NB4 (cell line): ENCODE measurements at regions not wholly inside any gene's neighbourhood (a gene's known extent, or its start where the extent isn't known, plus 50 kb on each side); places are given as distances from the start of the nearest gene placed in this dataset.
A peak's percentile ranks its signal among the peaks of the same experiment; 100 is the strongest.

Experiments used
- DNase-seq: peaks from one replicate; pipeline ENCODE4 v3.0.0; 2010; ENCODE audit warnings: low read depth
- H3K4me3 ChIP-seq: one replicate; pipeline ENCODE4 v1.5.1; 2011; ENCODE audit warnings: mild to moderate bottlenecking, low read depth, low read length, moderate library complexity
- CTCF ChIP-seq: IDR thresholded peaks from one replicate; pipeline ENCODE4 v1.5.1; 2012; ENCODE audit warnings: low read depth, low read length
- MAX ChIP-seq: IDR thresholded peaks from 2 replicates; pipeline ENCODE4 v1.6.1; 2011; ENCODE audit warnings: low read depth, low read length
- MYC ChIP-seq: IDR thresholded peaks from 2 replicates; pipeline ENCODE4 v1.6.1; 2011; ENCODE audit warnings: low read depth, low read length
- POLR2A ChIP-seq: IDR thresholded peaks from 2 replicates; pipeline ENCODE4 v1.6.1; 2011; ENCODE audit warnings: mild to moderate bottlenecking; ENCODE audit not compliant: insufficient read length; ENCODE audit errors: extremely low read depth

- H3K4me3 ChIP-seq: no peak overlapping the region
- TF ChIP-seq MAX (no peak), CTCF (no peak), POLR2A (no peak), MYC (no peak)
- DNase-seq: no peak
These were observed 144.5 kb upstream of the TNC start for GRCh38 chr9:115262477-115262876.

GRCh38 chr9:115262952-115263351 is 145.0 kb upstream of the TNC start:
- no peak overlapping the region for H3K4me3 ChIP-seq
- TF ChIP-seq MAX: no peak
- TF ChIP-seq POLR2A: no peak
- TF ChIP-seq CTCF: no peak
- TF ChIP-seq MYC: no peak
- DNase-seq: no peak

DNA sequence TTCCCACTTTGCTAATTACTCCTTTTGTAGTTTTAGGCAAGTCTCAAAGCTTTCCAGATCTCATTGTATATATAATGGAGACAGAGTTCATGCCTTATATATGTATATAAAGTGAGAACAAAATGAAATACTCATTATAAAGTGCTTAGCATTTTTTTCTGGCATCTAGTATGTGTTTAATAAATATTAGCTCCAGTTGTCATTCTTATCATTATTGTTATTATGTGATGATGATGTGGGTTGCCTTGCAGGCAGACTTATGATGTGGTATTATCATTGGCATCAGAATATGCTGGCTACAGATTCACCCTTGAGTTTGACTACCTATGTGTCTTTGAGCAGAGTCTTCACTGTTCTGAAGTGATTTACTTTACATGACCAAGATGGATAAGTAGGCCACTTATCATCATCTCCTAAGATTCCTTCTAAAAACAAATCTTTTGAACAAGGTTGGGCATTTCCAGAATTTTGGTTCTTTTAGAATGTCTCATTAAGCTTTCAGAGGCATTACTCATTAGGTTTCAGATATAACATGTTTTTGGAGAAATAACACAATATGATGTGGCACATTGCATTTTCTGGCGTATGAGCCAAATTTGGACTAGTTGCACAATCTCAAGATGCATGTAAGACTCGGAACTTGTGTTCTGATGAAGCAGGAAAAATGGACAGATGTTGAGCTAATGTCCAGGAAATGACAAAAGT is 145.6 kb upstream of the TNC start:
- H3K4me3 ChIP-seq: no peak overlapping the region
- DNase-seq: no peak
- TF ChIP-seq POLR2A (no peak), MAX (no peak), CTCF (no peak), MYC (no peak)

DNA sequence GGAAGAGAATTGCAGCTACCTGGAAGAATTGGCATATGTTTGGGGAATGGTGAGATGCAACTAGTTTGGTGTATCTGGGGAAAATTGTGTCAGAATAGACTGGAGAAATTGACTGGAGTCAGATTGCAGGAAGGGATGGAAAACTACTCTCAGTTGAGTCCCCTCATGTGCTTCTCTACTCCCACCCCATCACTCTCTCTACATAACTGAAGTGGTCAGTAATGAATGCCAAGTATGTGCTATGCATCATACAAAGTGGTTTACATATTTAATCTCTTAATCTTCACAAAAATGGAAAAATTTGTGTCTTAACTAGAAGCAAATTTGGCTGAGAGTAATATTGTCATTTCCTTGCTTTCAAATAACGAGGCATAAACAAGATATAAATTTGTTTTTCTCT is 146.4 kb upstream of the TNC start:
- no peak overlapping the region for H3K4me3 ChIP-seq
- no peak for DNase-seq
- no peak for TF ChIP-seq MAX
- no peak for TF ChIP-seq MYC
- TF ChIP-seq CTCF: no peak
- TF ChIP-seq POLR2A: no peak

DNA sequence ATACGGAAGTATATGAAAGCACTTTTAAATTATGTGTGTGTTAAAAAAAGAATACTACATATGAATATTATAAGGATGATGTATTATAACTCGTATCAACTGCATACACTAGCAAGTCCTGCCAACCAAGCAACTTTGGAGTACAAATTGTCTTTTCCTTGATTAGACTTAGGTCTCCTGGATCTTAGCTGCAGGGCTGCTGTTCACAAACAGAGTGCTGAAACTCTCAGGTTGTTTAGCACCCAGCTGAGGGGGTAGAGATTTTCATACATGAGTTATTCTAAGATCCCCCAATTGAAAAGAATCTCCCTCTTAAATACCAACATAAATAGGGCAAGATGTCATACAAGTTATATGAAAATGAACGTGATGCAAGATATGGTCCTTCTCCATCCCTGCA is 149.8 kb upstream of the TNC start:
- H3K4me3 ChIP-seq: no peak overlapping the region
- TF ChIP-seq POLR2A (no peak), CTCF (no peak)
- DNase-seq: peak; percentile 7

DNA sequence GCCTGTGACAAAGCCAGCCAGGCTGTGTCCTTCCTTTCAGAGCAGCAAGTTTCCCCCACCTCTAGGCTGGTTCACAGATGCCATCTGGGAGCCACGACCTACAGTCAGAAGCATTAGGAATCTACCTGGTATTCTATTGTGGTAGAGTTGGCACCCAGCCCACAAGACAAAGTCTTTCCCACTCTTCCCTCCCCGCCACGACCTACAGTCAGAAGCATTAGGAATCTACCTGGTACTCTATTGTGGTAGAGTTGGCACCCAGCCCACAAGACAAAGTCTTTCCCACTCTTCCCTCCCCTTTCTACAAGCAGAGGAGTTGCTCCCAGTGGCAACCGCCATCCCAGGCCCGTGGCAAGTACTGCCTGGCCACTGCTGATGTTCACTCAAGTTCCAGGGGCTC is 157.8 kb upstream of the TNC start:
- TF ChIP-seq POLR2A (no peak), CTCF (no peak), MYC (no peak), MAX (no peak)
- no peak overlapping the region for H3K4me3 ChIP-seq
- DNase-seq: no peak
